ENCODE measurements at regions not wholly inside any gene's neighbourhood (a gene's known extent, or its start where the extent isn't known, plus 50 kb on each side); places are given as distances from the start of the nearest gene placed in this dataset.

GRCh38 chr5:107196500-107197059, 474.2 kb downstream of the EFNA5 start:
- intact Hi-C loops (cut with micrococcal nuclease), result no loop called here

More at GRCh38 chr5:107196500-107197059, 474.2 kb downstream of the EFNA5 start:
- no peak for FAIRE-seq
- no peaks in the 10 kb centered on the region for H4K20me1 ChIP-seq (replicated peaks; ENCODE audit: control insufficient read depth, extremely low read depth, insufficient read depth, low read length)
- H3K9ac ChIP-seq (replicated peaks; ENCODE audit: extremely low read depth, insufficient read depth, low read length), result no peak overlapping the region
- H3K27ac ChIP-seq (ENCODE audit: insufficient read depth, low read depth, low read length), result no peak overlapping the region
- H3K4me2 ChIP-seq (ENCODE audit: insufficient read depth, low read length), result no peak overlapping the region
- H3K9me1 ChIP-seq (replicated peaks; ENCODE audit: control insufficient read depth, extremely low read depth, insufficient read depth, low read length), result no peaks in the 10 kb centered on the region
- no peak overlapping the region for H2AFZ ChIP-seq (ENCODE audit: low read depth, low read length)
- no peaks in the 10 kb centered on the region for H3K36me3 ChIP-seq (ENCODE audit: control insufficient read depth in 2 of 2, extremely low read depth in 1 of 2, insufficient read depth in 2 of 2, low read length in 2 of 2)
- ChIA-PET CTCF (interaction anchor here (1.3 kb wide), 1 partner anchor 51 kb away, joined by 4 read pairs; no protein-coding TSS in a partner anchor), POLR2A (no interaction called here)
- BruUV-seq (replicated peaks), result no TSS peak
- H3K4me1 ChIP-seq (ENCODE audit: control insufficient read depth, extremely low read depth, insufficient read depth, low read length), result no peaks in the 10 kb centered on the region
- dilution Hi-C loops (cut with MboI; ENCODE audit: extremely low pct_ligation_motif_present, low sequenced_read_pairs), result no loop called here
- no peak for TF ChIP-seq GATA2 (IDR thresholded peaks at IDR 0.05; ENCODE audit: insufficient read depth, insufficient read length, low read depth, low read length)
- no peak for TF ChIP-seq MAX (IDR thresholded peaks at IDR 0.05; ENCODE audit: insufficient read depth, insufficient read length)
- no peak for TF ChIP-seq CTCF (IDR thresholded peaks at IDR 0.05; ENCODE audit: extremely low read depth in 1 of 2, insufficient read depth in 1 of 2, low read depth in 1 of 2, low read length in 2 of 2)
- TF ChIP-seq POLR2A (IDR thresholded peaks at IDR 0.05; ENCODE audit: low read depth, low read length), result no peak
- no peak for TF ChIP-seq JUN (IDR thresholded peaks at IDR 0.05; ENCODE audit: borderline replicate concordance, insufficient read depth, insufficient read length, low read depth)
- TF ChIP-seq EZH2 (IDR thresholded peaks at IDR 0.05; ENCODE audit: borderline replicate concordance, low read depth, low read length, severe bottlenecking), result no peak
- no peak for TF ChIP-seq MYC (IDR thresholded peaks at IDR 0.05; ENCODE audit: low read depth, low read length)
- no peak for TF ChIP-seq FOS (IDR thresholded peaks at IDR 0.05; ENCODE audit: borderline replicate concordance, insufficient read depth, low read length)
- no peak for TF ChIP-seq POLR2AphosphoS5 (IDR thresholded peaks at IDR 0.05; ENCODE audit: insufficient read depth, low read depth, low read length)
- DNase-seq (ENCODE audit: low read depth, low spot score), result no peak
- no peaks in the 10 kb centered on the region for H3K79me2 ChIP-seq (ENCODE audit: control insufficient read depth, insufficient read depth, low read length)
- H3K4me3 ChIP-seq (replicated peaks in 1 of 3; ENCODE audit: insufficient read depth in 1 of 3, low read depth in 1 of 3, low read length in 3 of 3), result no peak overlapping the region
- H3K9me3 ChIP-seq (replicated peaks; ENCODE audit: control insufficient read depth, insufficient read depth, low read length), result no peaks in the 10 kb centered on the region
- no peaks in the 10 kb centered on the region for H3K27me3 ChIP-seq (ENCODE audit: control insufficient read depth in 2 of 2, insufficient read depth in 2 of 2, low read length in 2 of 2)

Data from endothelial cell of umbilical vein (primary cell).